ENCODE measurements at regions not wholly inside any gene's neighbourhood (a gene's known extent, or its start where the extent isn't known, plus 50 kb on each side); places are given as distances from the start of the nearest gene placed in this dataset.

DNA sequence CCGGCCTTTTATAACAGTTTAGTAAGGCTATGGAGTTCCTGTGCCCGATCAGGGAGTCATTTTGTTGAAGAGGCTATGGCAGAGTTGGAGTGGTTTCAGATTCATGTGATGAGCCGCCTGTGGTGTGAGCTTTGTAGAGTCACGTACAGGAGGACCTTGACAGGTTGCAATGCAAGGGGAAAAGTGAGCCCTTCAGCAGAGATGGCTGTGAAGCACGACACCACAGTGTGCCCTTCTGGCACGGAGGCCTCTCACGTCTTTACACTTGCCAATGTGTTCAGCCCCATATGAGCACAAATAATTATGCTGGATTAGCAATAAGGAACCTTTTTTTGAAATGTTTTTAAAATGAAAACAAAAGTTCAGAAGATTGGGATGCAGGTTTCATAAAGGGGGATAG is 499.8 kb downstream of the LIG4 start:
- no peaks in the 10 kb centered on the region for H3K27me3 ChIP-seq (ENCODE audit: control insufficient read depth, insufficient read depth, low read length)
- TF ChIP-seq, protein P1, sequence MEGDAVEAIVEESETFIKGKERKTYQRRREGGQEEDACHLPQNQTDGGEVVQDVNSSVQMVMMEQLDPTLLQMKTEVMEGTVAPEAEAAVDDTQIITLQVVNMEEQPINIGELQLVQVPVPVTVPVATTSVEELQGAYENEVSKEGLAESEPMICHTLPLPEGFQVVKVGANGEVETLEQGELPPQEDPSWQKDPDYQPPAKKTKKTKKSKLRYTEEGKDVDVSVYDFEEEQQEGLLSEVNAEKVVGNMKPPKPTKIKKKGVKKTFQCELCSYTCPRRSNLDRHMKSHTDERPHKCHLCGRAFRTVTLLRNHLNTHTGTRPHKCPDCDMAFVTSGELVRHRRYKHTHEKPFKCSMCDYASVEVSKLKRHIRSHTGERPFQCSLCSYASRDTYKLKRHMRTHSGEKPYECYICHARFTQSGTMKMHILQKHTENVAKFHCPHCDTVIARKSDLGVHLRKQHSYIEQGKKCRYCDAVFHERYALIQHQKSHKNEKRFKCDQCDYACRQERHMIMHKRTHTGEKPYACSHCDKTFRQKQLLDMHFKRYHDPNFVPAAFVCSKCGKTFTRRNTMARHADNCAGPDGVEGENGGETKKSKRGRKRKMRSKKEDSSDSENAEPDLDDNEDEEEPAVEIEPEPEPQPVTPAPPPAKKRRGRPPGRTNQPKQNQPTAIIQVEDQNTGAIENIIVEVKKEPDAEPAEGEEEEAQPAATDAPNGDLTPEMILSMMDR (IDR thresholded peaks at IDR 0.05; ENCODE audit: low read depth, low read length): no peak
- no peak overlapping the region for H3K4me3 ChIP-seq (ENCODE audit: low read depth, low read length)
- no peak overlapping the region for H3K27ac ChIP-seq (ENCODE audit: low read depth, low read length)
- ChIA-PET POLR2A (no interaction called here), CTCF (no interaction called here)
- no peaks in the 10 kb centered on the region for H3K9me3 ChIP-seq (ENCODE audit: control insufficient read depth, insufficient read depth, low read length)
- DNase-seq (ENCODE audit: low read depth, low spot score): no peak

DNA sequence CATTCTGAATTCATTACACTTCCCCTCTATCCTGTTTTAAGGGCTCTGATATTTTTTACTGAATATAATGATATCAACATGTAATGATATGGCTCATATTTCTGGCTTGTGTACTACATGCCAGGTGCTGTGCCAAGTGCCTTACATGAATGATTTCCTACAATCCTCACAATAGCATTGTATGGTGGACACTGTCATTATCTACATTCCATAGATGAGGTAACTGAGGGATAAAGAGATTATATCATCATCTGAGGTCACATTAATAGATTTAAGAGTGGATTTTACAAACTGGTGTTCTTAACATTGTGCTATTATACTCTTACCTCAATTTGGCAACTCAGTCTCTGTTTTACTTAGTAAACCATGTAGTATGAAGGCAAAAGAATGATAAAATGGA is 502.0 kb downstream of the LIG4 start:
- H3K27me3 ChIP-seq (ENCODE audit: control insufficient read depth, insufficient read depth, low read length): no peaks in the 10 kb centered on the region
- POLR2A ChIA-PET: no interaction called here
- TF ChIP-seq, protein P1 (IDR thresholded peaks at IDR 0.05; ENCODE audit: low read depth, low read length): no peak
- H3K27ac ChIP-seq (ENCODE audit: low read depth, low read length): no peak overlapping the region
- no peak for DNase-seq (ENCODE audit: low read depth, low spot score)
- H3K4me3 ChIP-seq (ENCODE audit: low read depth, low read length): no peak overlapping the region
- no peaks in the 10 kb centered on the region for H3K9me3 ChIP-seq (ENCODE audit: control insufficient read depth, insufficient read depth, low read length)
- CTCF ChIA-PET: no interaction called here

DNA sequence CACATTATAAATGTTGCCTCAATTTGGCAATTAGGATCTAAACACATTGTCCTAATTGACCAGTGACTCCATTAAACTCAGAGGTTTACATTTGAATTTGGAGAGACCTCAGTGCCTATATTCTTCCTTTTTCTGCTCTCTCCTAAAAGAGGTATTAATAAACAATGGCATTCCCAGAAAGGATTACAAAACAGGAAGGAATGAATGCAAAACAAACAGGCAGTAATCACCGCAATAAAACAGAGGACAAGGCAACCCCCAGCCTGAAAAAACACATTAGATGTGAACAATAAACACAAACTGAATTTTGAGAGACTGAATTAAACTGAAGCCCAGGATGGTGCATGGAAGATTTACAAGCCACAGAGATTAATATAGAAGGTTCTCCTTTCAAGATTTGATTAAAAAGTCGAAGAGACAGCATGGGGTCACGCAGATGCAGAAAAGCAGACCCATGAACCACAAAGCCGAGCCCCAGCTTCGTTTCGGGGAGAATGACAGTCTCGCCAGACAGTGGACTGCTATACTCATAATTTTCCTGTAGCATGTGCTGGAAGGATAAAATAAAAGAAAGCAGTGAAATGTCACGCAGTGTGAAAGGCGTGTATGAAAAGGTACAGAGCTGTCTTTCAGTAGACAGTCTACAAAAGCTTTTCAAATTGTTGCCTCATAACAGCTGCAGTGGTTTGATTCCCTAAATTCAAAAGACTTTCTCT is 503.0 kb downstream of the LIG4 start:
- Histone ChIP-seq H3K27me3 (ENCODE audit: control insufficient read depth, insufficient read depth, low read length) (no peaks in the 10 kb centered on the region), H3K4me3 (ENCODE audit: low read depth, low read length) (no peak overlapping the region), H3K27ac (ENCODE audit: low read depth, low read length) (no peak overlapping the region), H3K9me3 (ENCODE audit: control insufficient read depth, insufficient read depth, low read length) (no peaks in the 10 kb centered on the region)
- POLR2A ChIA-PET: no interaction called here
- TF ChIP-seq, protein P1 (IDR thresholded peaks at IDR 0.05; ENCODE audit: low read depth, low read length): no peak
- CTCF ChIA-PET: no interaction called here
- DNase-seq (ENCODE audit: low read depth, low spot score): no peak

DNA sequence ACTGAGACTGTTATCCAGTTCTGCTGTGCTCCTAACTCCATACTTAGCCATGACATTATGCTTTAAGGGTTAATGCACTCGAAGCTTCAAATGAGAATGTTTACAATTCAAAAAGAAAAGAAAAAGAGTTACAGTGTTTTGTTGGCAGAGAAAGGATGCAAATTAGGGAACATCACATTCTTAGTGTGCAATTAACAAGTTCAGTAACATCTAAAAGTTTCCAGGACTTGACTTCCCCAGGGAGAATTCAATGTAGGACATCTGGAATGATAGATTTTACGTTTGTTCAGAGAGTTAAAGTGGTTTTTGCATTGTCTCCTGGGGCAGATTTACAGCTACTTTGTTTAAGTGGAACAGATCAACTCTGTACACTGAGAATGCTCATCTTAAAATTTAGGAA is 525.2 kb downstream of the LIG4 start:
- no peak for DNase-seq (ENCODE audit: low read depth, low spot score)
- Histone ChIP-seq H3K27me3 (ENCODE audit: control insufficient read depth, insufficient read depth, low read length) (no peaks in the 10 kb centered on the region), H3K4me3 (ENCODE audit: low read depth, low read length) (no peak overlapping the region), H3K9me3 (ENCODE audit: control insufficient read depth, insufficient read depth, low read length) (peaks cover 2% of the 10 kb centered on the region; the same call in 1 of the 2 replicates), H3K27ac (ENCODE audit: low read depth, low read length) (no peak overlapping the region)
- ChIA-PET POLR2A (no interaction called here), CTCF (interaction anchor here (2.0 kb wide), 1 partner anchor 40 kb away, joined by 9 read pairs; no protein-coding TSS in a partner anchor)
- TF ChIP-seq, protein P1 (IDR thresholded peaks at IDR 0.05; ENCODE audit: low read depth, low read length): no peak

DNA sequence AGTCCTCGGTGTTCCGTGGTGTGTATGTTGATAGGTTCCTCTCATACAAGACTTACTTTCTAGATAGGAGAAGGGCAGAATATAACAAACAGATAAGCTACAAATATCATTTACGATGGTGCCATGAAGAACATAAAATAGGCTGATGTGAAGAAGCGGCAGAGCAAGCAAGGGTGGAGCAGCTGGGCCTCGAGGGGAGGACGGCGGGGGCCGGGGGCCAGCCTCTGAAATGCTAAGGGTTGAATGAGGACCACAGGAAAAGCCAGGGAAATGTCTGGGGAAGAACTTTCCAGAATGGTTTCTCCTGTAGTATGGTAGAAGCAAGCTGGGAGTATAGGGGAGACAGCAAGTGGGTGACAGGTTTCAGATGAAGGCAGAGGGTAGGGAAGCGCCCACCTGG is 529.5 kb downstream of the LIG4 start:
- ChIA-PET POLR2A (no interaction called here), CTCF (no interaction called here)
- H3K9me3 ChIP-seq (ENCODE audit: control insufficient read depth, insufficient read depth, low read length): peaks cover 5% of the 10 kb centered on the region; the same call in 1 of the 2 replicates
- H3K4me3 ChIP-seq (ENCODE audit: low read depth, low read length): no peak overlapping the region
- DNase-seq (ENCODE audit: low read depth, low spot score): no peak
- TF ChIP-seq, protein P1 (IDR thresholded peaks at IDR 0.05; ENCODE audit: low read depth, low read length): no peak
- H3K27me3 ChIP-seq (ENCODE audit: control insufficient read depth, insufficient read depth, low read length): no peaks in the 10 kb centered on the region
- H3K27ac ChIP-seq (ENCODE audit: low read depth, low read length): no peak overlapping the region
